ENCODE measurements at regions not wholly inside any gene's neighbourhood (a gene's known extent, or its start where the extent isn't known, plus 50 kb on each side); places are given as distances from the start of the nearest gene placed in this dataset.

- no peak for TF ChIP-seq CHD7 (IDR thresholded peaks at IDR 0.05; ENCODE audit: insufficient replicate concordance, low read length)
- TF ChIP-seq KDM1A (IDR thresholded peaks at IDR 0.05; ENCODE audit: borderline replicate concordance, low read length) = no peak
- no peak for TF ChIP-seq TAF7 (optimal IDR thresholded peaks at IDR 0.05; ENCODE audit: borderline replicate concordance, low read depth, low read length)
These were observed 201.4 kb upstream of the IGF1 start (continued) for GRCh38 chr12:102681747-102682146.

Measured in H1 (cell line).